Embryonic facial prominence (tissue), 1 donor: ENCODE measurements at regions not wholly inside any gene's neighbourhood (a gene's known extent, or its start where the extent isn't known, plus 50 kb on each side); places are given as distances from the start of the nearest gene placed in this dataset.

ENCODE experiments used
- DNase-seq: peaks from one replicate; pipeline ENCODE4 v3.0.0-alpha.2; 2016; ENCODE audit errors: extremely low spot score

DNA sequence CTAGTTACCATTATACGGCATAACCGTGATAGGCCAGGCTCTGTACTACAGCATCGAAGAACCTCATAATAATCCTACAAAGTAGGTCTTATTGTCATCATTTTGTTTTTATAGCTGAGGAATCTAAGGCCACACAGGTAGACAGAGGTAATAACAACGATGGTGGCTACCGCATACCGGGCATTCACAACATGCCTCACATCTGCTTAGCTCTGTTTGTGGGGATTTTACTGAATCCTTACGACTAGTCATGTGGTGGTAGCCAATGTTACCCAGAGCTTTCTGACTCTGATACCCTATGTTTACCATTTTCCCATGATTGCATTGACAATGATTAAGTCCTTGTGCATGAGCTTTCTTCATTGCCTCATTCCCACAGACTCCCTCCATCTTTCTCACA lies 269.4 kb downstream of the TCF7L2 start:
- no peak for DNase-seq

DNA sequence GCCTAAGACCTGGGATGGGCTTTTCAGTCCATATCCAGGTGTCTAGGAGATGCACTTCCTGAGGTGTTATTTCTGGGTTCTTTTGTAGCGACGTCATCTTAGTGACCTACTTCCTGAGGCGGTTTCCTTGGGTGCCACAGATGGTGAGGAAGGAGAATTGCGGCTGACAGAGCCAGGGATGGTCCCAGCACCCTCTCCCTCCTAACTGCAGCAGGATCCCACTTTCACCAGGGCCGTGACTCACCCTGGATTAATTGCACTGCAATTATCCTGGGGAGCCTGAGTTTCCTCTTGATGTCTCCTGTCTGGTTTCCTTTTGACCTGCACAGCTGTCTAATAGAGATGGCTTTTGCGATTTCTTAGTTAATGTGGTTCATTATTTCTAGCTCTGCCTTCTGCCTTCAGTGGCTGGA lies 271.7 kb downstream of the TCF7L2 start:
- no peak for DNase-seq

GRCh38 chr10:113222207-113222606 lies 272.2 kb downstream of the TCF7L2 start:
- no peak for DNase-seq

DNA sequence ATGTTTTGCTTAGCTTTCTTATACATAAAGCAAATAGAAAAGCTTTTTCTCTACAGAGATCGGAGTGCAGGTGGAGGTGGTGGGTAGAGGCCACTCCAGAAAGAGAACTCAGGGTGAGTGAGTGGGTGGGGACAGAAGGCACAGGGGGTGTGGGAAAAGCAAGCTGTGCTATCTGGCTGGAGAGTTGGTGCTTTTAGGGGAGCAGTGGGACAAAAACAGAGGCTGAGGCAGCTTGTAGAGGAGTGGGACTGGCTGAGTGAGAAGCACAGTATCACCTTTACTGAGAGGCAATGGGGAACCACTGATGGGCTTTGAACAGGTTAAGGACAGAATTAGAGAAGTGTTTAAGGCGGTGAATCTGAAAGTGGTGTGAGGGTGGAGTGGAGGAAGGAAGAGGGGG lies 275.3 kb downstream of the TCF7L2 start:
- DNase-seq, result no peak

DNA sequence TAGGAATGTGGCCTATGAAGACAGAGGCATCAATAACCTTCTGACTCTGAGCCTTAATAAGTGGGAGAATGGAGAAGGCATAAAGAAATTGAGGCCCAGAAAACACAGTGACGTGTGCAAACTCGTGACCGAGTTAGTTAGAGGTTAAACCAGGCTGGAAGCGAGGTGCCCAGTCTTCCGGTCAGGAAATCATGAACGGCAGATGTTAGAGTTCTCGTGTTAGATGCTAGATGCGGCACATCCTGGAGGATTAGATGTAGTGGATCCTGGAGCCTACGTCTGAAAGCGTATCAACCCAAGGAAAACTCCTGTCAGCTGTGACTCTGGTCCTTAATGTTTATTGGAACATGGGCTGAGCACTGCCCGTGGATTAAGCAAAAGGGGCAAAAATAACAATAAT lies 275.9 kb downstream of the TCF7L2 start:
- DNase-seq, result no peak

- DNase-seq, result no peak
Measured at GRCh38 chr10:113226399-113226798, 276.4 kb downstream of the TCF7L2 start.

- DNase-seq, result no peak
Measured at GRCh38 chr10:113226831-113227445, 276.9 kb downstream of the TCF7L2 start.

GRCh38 chr10:113228530-113228929 lies 278.5 kb downstream of the TCF7L2 start:
- DNase-seq, result no peak

GRCh38 chr10:113230011-113230610 lies 280.1 kb downstream of the TCF7L2 start:
- no peak for DNase-seq

DNA sequence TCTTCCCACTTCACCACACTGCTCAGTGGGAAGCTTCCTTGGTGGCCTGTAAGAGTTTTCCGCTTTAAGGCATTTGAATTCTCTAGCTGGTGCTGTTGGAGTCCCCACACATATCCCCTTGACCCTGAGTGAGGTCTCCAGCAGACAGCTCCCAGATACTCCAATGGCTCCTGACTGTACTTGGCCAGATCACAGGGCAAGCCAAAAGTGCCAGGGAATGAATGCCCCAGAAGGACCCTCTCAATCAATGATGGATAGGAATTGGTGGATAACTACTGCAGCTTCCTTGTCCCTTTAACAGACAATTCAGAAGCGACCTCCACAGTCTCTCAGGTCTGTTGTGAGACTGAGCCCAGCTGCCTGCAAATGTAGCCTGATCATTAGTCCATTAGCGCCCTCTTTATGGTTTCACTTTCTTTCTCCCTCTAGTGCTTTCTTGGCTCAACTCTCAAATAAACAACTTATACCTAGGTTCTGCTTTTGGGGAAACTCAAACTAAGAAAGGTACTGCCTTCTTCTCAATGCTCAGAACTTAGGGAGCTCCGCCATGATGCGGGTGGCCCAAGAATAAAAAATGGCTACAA lies 283.0 kb downstream of the TCF7L2 start:
- no peak for DNase-seq

DNA sequence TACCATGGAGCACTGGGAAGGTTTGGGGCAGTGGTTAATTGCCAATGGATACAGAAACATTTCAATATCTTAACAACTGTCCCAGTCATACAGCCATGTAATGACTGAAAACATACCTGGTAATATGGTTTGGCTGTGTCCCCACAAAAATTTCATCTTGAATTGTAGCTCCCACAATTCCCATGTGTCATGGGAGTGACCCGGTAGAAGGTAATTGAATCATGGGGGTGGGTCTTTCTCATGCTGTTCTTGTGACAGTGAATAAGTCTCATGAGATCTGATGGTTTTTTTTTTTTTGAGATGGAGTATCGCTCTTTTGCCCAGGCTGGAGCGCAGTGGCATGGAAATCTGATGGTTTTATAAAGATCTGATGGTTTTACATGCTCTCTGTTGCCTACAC lies 284.4 kb downstream of the TCF7L2 start:
- no peak for DNase-seq

DNA sequence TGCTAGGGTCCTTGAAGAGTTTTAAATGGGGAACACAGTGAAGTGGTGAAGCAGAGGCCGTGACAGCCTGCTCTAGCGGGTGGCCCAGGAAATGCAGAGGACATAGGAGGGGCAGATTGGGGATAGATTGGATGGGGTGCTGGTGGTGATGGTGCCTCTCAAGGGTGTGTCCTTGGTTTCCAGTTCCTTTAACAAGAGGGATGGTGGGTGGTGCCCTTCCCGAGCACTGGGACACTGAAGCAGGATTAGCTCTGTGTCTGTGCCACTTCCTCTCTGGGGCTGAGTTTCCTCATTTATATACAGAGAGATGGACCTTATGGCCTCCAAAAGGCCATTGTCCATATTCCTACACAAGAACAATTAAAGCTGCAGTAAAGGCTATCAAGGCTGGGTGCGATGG lies 285.5 kb downstream of the TCF7L2 start:
- DNase-seq, result no peak

DNA sequence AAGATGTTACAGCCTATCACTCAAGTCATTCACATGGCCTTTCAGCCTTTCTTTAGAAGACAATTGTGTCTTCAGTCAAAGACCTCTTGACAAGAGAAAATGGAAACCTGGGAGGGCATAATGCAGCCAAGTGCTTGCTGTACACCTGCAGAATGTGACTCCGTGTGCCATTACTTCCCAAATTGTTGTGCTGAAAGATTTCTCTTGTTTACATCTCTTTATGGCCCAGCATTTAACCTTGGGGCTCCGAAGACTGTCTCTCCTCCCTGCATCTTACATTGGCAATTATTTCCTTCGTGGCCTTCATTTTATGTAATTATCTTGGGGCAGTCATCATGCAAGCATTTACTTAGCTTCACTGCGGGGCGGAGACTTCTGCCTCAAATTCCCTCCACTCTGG lies 287.0 kb downstream of the TCF7L2 start:
- DNase-seq, result no peak

DNA sequence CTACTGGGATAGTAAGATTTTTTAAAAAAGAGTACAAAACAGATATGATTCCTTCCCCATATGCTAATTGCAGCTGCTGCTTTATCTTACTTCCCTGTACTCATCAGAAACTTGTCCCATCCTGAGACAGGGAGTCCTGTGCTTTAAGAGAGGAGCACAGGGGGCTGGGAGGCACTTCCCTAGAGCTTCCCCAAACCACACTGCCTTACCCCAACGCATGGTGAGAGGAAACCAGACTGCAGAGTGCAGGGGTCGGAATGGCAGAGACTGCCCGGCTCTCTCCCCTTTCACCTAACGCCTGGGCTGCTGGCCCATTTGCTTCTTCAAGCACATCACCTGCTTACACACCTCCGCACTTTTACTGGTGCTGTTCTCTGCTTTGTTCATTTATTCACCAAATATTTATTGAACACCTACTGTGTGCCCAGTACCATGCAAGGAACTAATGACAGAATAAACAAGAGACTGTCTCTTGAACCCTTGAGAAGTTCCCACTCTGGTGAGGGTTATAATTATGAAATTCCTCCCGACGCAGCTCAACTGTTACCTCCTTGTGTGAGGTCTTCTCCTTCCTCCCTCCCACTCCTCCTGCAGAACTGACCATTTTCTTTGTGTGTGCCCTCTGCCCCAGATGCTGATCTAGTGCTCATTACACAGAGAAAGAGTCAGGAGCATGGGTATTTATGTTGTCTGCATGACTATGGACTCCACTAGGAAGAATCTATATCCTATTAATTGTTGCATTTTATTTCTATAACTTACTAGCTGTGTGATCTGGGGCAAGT lies 289.7 kb downstream of the TCF7L2 start:
- no peak for DNase-seq

- DNase-seq, result no peak
Measured at GRCh38 chr10:113240736-113241135, 290.7 kb downstream of the TCF7L2 start.

DNA sequence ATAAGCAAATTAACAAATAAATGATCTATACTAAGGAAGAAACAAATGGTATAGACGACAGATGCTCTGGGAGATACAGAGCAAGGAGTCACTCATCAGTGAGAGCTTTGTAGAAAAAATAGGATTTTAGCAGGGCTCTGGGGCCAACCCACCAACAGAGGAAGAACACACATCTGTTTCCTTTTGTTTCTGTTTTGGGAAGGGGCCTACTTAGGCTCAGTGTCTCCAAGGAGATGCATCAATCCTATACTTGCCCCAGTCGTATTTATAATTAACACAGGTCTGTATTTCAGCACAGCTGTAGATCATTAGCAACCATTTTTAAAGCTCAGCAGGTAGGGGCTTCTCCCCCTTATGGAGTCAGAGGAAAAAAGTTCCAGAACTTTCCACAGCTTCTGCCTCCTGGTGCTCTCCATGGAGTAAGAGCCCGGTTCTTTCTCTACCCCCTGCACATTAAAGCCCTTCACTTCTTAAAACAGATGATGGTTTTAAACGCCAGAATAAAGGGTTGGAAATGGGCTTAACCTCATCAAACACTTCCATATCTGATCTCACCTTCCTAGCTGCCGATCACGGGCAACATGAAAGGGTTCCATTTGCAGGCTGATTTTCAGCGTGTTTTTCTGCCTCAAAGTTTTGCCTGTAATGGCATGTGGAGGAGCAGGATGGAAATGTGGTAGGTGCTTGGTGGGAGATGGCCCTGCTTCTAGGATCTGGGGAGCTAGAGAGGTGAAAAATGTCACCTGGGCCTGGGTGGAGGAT lies 291.7 kb downstream of the TCF7L2 start:
- no peak for DNase-seq

DNA sequence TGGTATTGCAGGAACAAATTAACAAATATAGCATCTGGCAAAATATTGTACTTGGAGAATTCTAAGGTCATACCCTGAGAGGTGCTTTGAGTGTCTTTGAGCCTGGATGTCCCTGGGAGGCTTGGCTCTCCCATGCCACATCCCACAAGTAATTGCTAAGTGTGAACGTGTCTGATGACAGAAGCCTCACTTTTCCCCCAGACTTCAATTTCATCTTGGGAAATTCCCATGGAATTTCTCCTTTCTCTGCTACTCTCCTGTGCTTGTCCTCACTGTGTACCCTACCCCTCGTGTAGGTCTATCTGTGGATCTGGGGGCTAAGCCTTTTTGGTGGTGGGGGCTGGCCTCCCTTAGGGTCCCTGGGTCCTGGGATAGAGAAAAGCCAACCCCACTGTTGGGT lies 293.3 kb downstream of the TCF7L2 start:
- DNase-seq, result no peak

- DNase-seq, result no peak
Measured at GRCh38 chr10:113244750-113245149, 294.7 kb downstream of the TCF7L2 start.

DNA sequence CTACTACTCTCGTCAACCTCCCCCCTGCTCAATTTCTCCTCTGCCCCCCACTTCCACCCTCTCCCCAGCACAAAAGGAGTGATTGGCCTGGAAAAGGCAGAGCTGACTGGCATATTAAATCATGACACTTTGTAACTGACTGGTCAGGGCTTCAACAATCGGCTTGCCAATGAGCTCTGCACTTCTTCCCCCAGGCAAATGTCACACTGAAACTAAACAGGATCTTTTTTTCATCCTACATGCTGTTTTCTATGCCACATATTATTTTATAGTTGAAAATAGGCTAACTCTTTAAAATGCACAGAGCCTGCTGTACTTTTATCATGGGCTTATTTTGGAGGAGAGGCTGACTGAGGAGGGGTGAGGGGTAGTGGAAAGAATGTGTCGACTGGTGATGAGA lies 295.2 kb downstream of the TCF7L2 start:
- no peak for DNase-seq

- DNase-seq, result no peak
Measured at GRCh38 chr10:113247050-113247449, 297.0 kb downstream of the TCF7L2 start.

DNA sequence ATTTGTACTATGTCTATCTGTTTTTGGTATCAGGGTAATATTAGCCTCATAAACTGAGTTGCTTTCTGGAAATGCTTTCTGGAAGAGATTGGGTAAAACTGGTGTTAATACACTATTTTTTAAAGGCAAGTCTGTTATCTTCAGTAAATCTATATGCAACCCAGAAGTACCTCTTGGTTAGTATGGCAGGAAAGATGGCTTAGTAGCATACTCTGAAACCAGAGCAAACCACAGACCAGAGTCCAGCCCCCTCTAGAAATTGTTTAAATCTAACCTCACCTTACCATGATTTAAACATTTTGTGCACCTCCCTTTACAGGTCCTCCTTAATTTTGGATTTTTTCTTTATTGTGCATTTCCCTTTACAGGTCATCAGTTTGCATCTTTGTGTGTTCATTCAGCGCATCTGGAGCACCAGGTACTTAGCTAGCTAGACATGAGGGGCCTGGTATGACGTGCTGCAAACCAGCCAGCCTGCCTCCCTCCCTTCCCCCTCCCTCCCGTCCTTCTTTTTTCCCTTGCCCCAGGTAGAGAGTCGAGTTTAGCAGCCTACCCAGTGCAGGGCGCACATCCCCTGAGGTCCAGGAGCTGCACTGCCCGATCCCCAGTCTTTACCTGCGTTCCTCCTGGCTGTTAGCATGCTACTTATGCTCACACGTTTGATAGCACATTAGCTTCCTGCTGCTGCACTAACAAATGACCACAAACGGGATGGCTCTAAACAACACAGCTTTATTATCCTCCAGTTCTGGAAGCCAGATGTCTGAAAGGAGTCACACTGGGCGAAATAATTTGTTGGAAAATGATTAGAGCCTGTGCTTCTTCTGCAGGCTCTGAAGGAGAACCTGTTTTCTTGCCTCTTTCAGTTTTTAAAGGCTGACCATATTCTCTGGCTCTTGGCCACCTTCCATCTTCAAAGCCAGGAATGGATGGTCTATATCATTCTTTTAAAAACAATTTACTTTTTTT lies 299.9 kb upstream of the HABP2 start:
- DNase-seq, result no peak
